Transverse colon (tissue), 4 donors: ENCODE measurements at regions not wholly inside any gene's neighbourhood (a gene's known extent, or its start where the extent isn't known, plus 50 kb on each side); places are given as distances from the start of the nearest gene placed in this dataset.

Experiments
- DNase-seq: peaks from one replicate; pipeline ENCODE4 v3.0.0-alpha.2; 2019
- H3K27ac ChIP-seq, 4 donors: fragments of 200-600 bp; sonication (generic); 2 replicates each; pipeline ENCODE4 v1.5.1; 2016 to 2018; ENCODE audit warnings: inconsistent platforms in 4 of 4
- H3K27me3 ChIP-seq: fragments of 200-600 bp; sonication (generic); 2 replicates; pipeline ENCODE4 v1.5.1; 2017; ENCODE audit warnings: inconsistent platforms
- H3K36me3 ChIP-seq, 4 donors: fragments of 200-600 bp; sonication (generic); 2 replicates each; pipeline ENCODE4 v1.5.1; 2017 to 2019; ENCODE audit warnings: inconsistent platforms in 4 of 4
- H3K4me1 ChIP-seq, 4 donors: fragments of 200-600 bp; sonication (generic); 2 replicates each; pipeline ENCODE4 v1.5.1; 2017 to 2020; ENCODE audit warnings: inconsistent platforms in 4 of 4
- H3K4me3 ChIP-seq, 4 donors: fragments of 200-600 bp; sonication (generic); 1 replicate in 1 of 4; 2 replicates in 3 of 4; pipeline versions ENCODE4 v1.5.1 to v1.6.1; 2017 to 2019; ENCODE audit warnings: inconsistent platforms in 4 of 4
- H3K9me3 ChIP-seq, 2 donors: fragments of 200-600 bp; sonication (generic); 2 replicates each; pipeline ENCODE4 v1.5.1; 2017 to 2019; ENCODE audit warnings: inconsistent platforms in 2 of 2
- CTCF ChIP-seq, 5 experiments: fragments of 200-600 bp in 3 of 5; fragments of 450-650 bp in 2 of 5; sonication (generic) in 3 of 5; IDR thresholded peaks; 1 replicate in 2 of 5; 2 replicates in 3 of 5; pipeline ENCODE4 v1.5.1; 2016 to 2017; ENCODE audit warnings: antibody characterized with exemption in 5 of 5, inconsistent platforms in 3 of 5, mild to moderate bottlenecking in 2 of 5, moderate library complexity in 1 of 5
- EP300 ChIP-seq: sonication (generic); formaldehyde crosslinking; IDR thresholded peaks from one replicate; pipeline ENCODE4 v1.6.1; 2017; ENCODE audit warnings: antibody characterized with exemption, low read depth
- POLR2A ChIP-seq: fragments of 450-650 bp; IDR thresholded peaks from one replicate; pipeline ENCODE4 v1.6.1; 2016; ENCODE audit warnings: antibody characterized with exemption, mild to moderate bottlenecking, moderate library complexity
- POLR2AphosphoS5 ChIP-seq, 3 donors: sonication (generic); formaldehyde crosslinking; IDR thresholded peaks; one replicate each; pipeline ENCODE4 v1.6.1; 2016; ENCODE audit warnings: antibody characterized with exemption in 3 of 3
- WGBS, 2 donors: methylation state at CpG; one replicate each; pipeline ENCODE4 v1.1.5; 2018; ENCODE audit warnings: low coverage in 1 of 2; 5-methylcytosine and 5-hydroxymethylcytosine counted together
- in situ Hi-C, 4 donors: fragments of 200-750 bp; cut with MboI; loops; one replicate each; pipeline versions ENCODE4 v1.15.0 to v1.15.1; 2017; ENCODE audit warnings: low sequenced_read_pairs in 3 of 4, low pct_ligation_motif_present in 1 of 4, low pct_unique_long_range_greater_than_20kb in 1 of 4
- intact Hi-C: fragments of 100-400 bp; cut with DNase I; formaldehyde crosslinking; loops from one replicate; pipeline ENCODE4 v1.15.1; 2023; ENCODE audit warnings: low total_unique reads

- H3K4me3 ChIP-seq, result no peak overlapping the region
- H3K27ac ChIP-seq, result no peak overlapping the region
- intact Hi-C loops (no loop called here), in situ Hi-C loops (no loop called here)
- H3K27me3 ChIP-seq, result no peaks in the 10 kb centered on the region
- H3K4me1 ChIP-seq, result no peaks in the 10 kb centered on the region
- no peak for DNase-seq
- 67 to 80% methylated on average over 2 of the region's 2 CpGs for WGBS, 2 donors
- TF ChIP-seq POLR2AphosphoS5 (IDR thresholded peaks at IDR 0.05) (no peak), EP300 (no peak), CTCF (IDR thresholded peaks at IDR 0.05) (no peak), POLR2A (no peak)
- H3K9me3 ChIP-seq, result no peaks in the 10 kb centered on the region
- no peaks in the 10 kb centered on the region for H3K36me3 ChIP-seq
Measured at GRCh38 chr6:51430589-51430988, 611.9 kb downstream of the TFAP2B start.

GRCh38 chr6:51432481-51432880 is 613.8 kb downstream of the TFAP2B start:
- no peaks in the 10 kb centered on the region for H3K4me1 ChIP-seq
- H3K27ac ChIP-seq, result no peak overlapping the region
- H3K4me3 ChIP-seq, result no peak overlapping the region
- intact Hi-C loops (no loop called here), in situ Hi-C loops (no loop called here)
- no peaks in the 10 kb centered on the region for H3K36me3 ChIP-seq
- WGBS, 2 donors, result 64 to 67% methylated on average over 3 of the region's 3 CpGs
- H3K27me3 ChIP-seq, result no peaks in the 10 kb centered on the region
- DNase-seq, result no peak
- TF ChIP-seq POLR2A (no peak), CTCF (IDR thresholded peaks at IDR 0.05) (no peak), EP300 (no peak), POLR2AphosphoS5 (IDR thresholded peaks at IDR 0.05) (no peak)
- no peaks in the 10 kb centered on the region for H3K9me3 ChIP-seq

DNA sequence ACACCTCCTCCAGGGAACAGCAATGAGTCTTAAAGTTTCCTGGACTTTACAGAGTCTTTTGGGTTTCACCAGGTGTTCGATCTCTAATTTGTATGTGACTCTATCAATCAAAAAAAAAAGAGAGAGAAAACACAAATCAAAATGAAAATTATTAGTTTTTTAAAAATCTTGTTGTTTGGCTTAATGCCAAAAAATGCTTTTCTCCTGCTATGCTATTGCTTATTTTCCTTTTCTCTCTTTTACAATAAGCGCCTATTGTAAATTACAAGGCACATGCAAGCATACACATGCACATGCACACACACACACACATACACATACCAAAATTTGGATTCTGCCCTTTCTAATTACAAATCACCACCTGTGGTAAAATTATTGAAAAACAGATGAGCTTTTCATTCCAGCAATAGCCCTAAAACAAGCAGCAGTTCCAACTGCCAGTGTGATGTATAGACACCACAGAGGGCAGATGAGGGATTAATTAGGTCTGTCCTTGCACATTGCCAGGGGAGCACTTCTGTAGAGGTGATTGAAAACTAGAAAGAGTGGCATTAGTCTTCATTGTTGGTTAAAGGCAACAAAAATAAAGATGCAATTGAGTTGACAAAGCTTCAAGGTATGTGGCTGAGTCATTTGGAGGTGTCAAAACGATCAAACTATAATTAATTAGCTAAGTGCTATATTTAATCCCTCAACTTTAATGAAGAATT is 631.7 kb downstream of the TFAP2B start:
- intact Hi-C loops (no loop called here), in situ Hi-C loops (no loop called here)
- Histone ChIP-seq H3K27me3 (no peaks in the 10 kb centered on the region), H3K9me3 (no peaks in the 10 kb centered on the region), H3K4me3 (no peak overlapping the region), H3K36me3 (no peaks in the 10 kb centered on the region), H3K4me1 (peaks cover 0 to 5% (median 2%) of the 10 kb centered on the region in 4 donors), H3K27ac (no peak overlapping the region)
- TF ChIP-seq CTCF (IDR thresholded peaks at IDR 0.05) (no peak), EP300 (no peak), POLR2AphosphoS5 (IDR thresholded peaks at IDR 0.05) (no peak), POLR2A (no peak)
- 82 to 91% methylated on average over 3 of the region's 3 CpGs for WGBS, 2 donors
- DNase-seq, result no peak

DNA sequence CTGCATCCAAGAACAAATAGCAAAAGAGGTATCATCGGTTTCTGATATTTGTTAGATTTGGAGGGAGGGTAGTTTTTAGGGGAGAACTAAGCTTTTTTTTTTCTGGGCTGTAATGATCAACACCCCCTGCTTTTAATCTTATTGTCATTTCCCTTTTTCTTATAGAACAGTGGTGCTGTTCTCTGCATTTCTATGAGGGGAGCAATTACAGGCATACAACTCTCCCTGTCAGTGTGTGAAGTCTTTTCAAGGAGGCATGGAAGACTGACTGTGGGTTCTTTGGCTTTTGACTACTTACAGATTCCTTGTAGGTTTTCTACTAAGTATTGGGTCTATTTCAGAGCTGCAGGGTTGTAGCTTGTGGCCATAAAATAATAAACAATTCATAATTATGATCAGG is 632.3 kb downstream of the TFAP2B start:
- in situ Hi-C loops (no loop called here), intact Hi-C loops (no loop called here)
- no peaks in the 10 kb centered on the region for H3K36me3 ChIP-seq
- 88 to 100% methylated on average over 1 of the region's 1 CpG for WGBS, 2 donors
- DNase-seq, result no peak
- no peak overlapping the region for H3K4me3 ChIP-seq
- H3K9me3 ChIP-seq, result no peaks in the 10 kb centered on the region
- H3K27ac ChIP-seq, result no peak overlapping the region
- peaks cover 0 to 9% (median 2%) of the 10 kb centered on the region in 4 donors for H3K4me1 ChIP-seq
- TF ChIP-seq EP300 (no peak), CTCF (IDR thresholded peaks at IDR 0.05) (no peak)
- no peaks in the 10 kb centered on the region for H3K27me3 ChIP-seq
